Vagina (tissue), 2 donors: ENCODE measurements at regions not wholly inside any gene's neighbourhood (a gene's known extent, or its start where the extent isn't known, plus 50 kb on each side); places are given as distances from the start of the nearest gene placed in this dataset.

ENCODE experiments used
- POLR2A ChIP-seq, 2 donors: fragments of 450-650 bp; IDR thresholded peaks; one replicate each; pipeline ENCODE4 v1.6.1; 2017; ENCODE audit warnings: antibody characterized with exemption in 2 of 2, mild to moderate bottlenecking in 2 of 2, moderate library complexity in 2 of 2
- TF ChIP-seq, protein P1 (sequence below), 3 experiments: fragments of 450-650 bp in 2 of 3; fragments of 200-600 bp in 1 of 3; sonication (generic) in 1 of 3; IDR thresholded peaks; one replicate each; pipeline ENCODE4 v1.5.1; 2017 to 2019; ENCODE audit warnings: antibody characterized with exemption in 3 of 3, mild to moderate bottlenecking in 2 of 3, moderate library complexity in 2 of 3

DNA sequence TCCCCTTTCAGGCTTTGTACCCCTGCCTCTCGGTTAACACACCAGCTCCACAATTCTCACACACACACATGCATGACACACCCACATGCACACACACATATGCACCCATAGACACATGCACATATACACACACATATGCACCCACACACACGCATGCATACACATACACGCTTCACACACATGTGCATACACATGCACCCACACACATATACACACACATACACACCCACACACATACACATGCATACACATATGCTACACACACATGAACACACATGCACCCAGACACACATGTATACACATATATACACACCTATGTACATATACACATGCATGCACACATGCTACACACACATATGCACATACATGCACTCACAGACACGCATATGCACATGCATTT, 61.7 kb upstream of the SLC25A33 start:
- TF ChIP-seq, protein P1, sequence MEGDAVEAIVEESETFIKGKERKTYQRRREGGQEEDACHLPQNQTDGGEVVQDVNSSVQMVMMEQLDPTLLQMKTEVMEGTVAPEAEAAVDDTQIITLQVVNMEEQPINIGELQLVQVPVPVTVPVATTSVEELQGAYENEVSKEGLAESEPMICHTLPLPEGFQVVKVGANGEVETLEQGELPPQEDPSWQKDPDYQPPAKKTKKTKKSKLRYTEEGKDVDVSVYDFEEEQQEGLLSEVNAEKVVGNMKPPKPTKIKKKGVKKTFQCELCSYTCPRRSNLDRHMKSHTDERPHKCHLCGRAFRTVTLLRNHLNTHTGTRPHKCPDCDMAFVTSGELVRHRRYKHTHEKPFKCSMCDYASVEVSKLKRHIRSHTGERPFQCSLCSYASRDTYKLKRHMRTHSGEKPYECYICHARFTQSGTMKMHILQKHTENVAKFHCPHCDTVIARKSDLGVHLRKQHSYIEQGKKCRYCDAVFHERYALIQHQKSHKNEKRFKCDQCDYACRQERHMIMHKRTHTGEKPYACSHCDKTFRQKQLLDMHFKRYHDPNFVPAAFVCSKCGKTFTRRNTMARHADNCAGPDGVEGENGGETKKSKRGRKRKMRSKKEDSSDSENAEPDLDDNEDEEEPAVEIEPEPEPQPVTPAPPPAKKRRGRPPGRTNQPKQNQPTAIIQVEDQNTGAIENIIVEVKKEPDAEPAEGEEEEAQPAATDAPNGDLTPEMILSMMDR (IDR thresholded peaks at IDR 0.05): no peak
- TF ChIP-seq POLR2A (IDR thresholded peaks at IDR 0.05): no peak
